Loucy (cell line): ENCODE measurements at regions not wholly inside any gene's neighbourhood (a gene's known extent, or its start where the extent isn't known, plus 50 kb on each side); places are given as distances from the start of the nearest gene placed in this dataset.

Experiments
- EZH2phosphoT487 ChIP-seq: fragments of 200-600 bp; IDR thresholded peaks from 2 replicates; pipeline ENCODE4 v1.6.1; 2018; ENCODE audit warnings: antibody characterized with exemption, mild to moderate bottlenecking, moderate library complexity, borderline replicate concordance
- TF ChIP-seq, protein P1 (sequence below): fragments of 200-600 bp; sonication (generic); conservative IDR thresholded peaks from 2 replicates; pipeline ENCODE4 v1.5.1; 2014; ENCODE audit warnings: mild to moderate bottlenecking, antibody characterized with exemption, low read length

- TF ChIP-seq, protein P1, sequence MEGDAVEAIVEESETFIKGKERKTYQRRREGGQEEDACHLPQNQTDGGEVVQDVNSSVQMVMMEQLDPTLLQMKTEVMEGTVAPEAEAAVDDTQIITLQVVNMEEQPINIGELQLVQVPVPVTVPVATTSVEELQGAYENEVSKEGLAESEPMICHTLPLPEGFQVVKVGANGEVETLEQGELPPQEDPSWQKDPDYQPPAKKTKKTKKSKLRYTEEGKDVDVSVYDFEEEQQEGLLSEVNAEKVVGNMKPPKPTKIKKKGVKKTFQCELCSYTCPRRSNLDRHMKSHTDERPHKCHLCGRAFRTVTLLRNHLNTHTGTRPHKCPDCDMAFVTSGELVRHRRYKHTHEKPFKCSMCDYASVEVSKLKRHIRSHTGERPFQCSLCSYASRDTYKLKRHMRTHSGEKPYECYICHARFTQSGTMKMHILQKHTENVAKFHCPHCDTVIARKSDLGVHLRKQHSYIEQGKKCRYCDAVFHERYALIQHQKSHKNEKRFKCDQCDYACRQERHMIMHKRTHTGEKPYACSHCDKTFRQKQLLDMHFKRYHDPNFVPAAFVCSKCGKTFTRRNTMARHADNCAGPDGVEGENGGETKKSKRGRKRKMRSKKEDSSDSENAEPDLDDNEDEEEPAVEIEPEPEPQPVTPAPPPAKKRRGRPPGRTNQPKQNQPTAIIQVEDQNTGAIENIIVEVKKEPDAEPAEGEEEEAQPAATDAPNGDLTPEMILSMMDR = no peak
- TF ChIP-seq EZH2phosphoT487 = no peak
Measured at GRCh38 chr13:21230516-21230915, 54.1 kb downstream of the MRPL57 start.
